ENCODE measurements at regions not wholly inside any gene's neighbourhood (a gene's known extent, or its start where the extent isn't known, plus 50 kb on each side); places are given as distances from the start of the nearest gene placed in this dataset.

- Histone ChIP-seq H3F3A (ENCODE audit: insufficient read depth, low read length) (no peaks in the 10 kb centered on the region), H4K20me1 (ENCODE audit: insufficient read depth, low read length) (no peaks in the 10 kb centered on the region), H3K9me2 (replicated peaks; ENCODE audit: insufficient read depth, low read length) (no peaks in the 10 kb centered on the region), H3K4me3 (ENCODE audit: low read length) (no peak overlapping the region), H3K4me2 (ENCODE audit: low read depth, low read length) (no peak overlapping the region), H3K4me1 (ENCODE audit: low read length) (no peaks in the 10 kb centered on the region), H3K27me3 (replicated peaks; ENCODE audit: insufficient read depth, low read length) (no peaks in the 10 kb centered on the region), H3K27ac (ENCODE audit: low read length) (no peak overlapping the region), H3K9ac (ENCODE audit: low read length) (no peak overlapping the region), H3K79me2 (ENCODE audit: low read length) (no peaks in the 10 kb centered on the region), H2AFZ (ENCODE audit: low read length) (no peak overlapping the region), H3K9me3 (replicated peaks; ENCODE audit: insufficient read depth, low read length) (no peaks in the 10 kb centered on the region), H3K36me3 (replicated peaks; ENCODE audit: insufficient read depth, low read length) (no peaks in the 10 kb centered on the region)
- no peak for DNase-seq
- TF ChIP-seq EZH2 (optimal IDR thresholded peaks at IDR 0.05; ENCODE audit: low read depth, low read length) (no peak), EZH2phosphoT487 (IDR thresholded peaks at IDR 0.05; ENCODE audit: low read length) (no peak), CTCF (IDR thresholded peaks at IDR 0.05; ENCODE audit: low read length) (no peak)
Measured at GRCh38 chr2:76194031-76194775, 483.5 kb upstream of the GCFC2 start.

- Histone ChIP-seq H3K9me2 (replicated peaks; ENCODE audit: insufficient read depth, low read length) (no peaks in the 10 kb centered on the region), H3K27ac (ENCODE audit: low read length) (no peak overlapping the region), H3K4me1 (ENCODE audit: low read length) (no peaks in the 10 kb centered on the region), H3K27me3 (replicated peaks; ENCODE audit: insufficient read depth, low read length) (no peaks in the 10 kb centered on the region), H2AFZ (ENCODE audit: low read length) (no peak overlapping the region), H3K4me3 (ENCODE audit: low read length) (no peak overlapping the region), H3K9me3 (replicated peaks; ENCODE audit: insufficient read depth, low read length) (no peaks in the 10 kb centered on the region), H3F3A (ENCODE audit: insufficient read depth, low read length) (no peaks in the 10 kb centered on the region), H4K20me1 (ENCODE audit: insufficient read depth, low read length) (no peaks in the 10 kb centered on the region), H3K4me2 (ENCODE audit: low read depth, low read length) (no peak overlapping the region), H3K79me2 (ENCODE audit: low read length) (no peaks in the 10 kb centered on the region), H3K9ac (ENCODE audit: low read length) (no peak overlapping the region), H3K36me3 (replicated peaks; ENCODE audit: insufficient read depth, low read length) (no peaks in the 10 kb centered on the region)
- TF ChIP-seq EZH2phosphoT487 (IDR thresholded peaks at IDR 0.05; ENCODE audit: low read length) (no peak), CTCF (IDR thresholded peaks at IDR 0.05; ENCODE audit: low read length) (no peak), EZH2 (optimal IDR thresholded peaks at IDR 0.05; ENCODE audit: low read depth, low read length) (no peak)
- DNase-seq, result no peak
Measured at GRCh38 chr2:76193089-76193488, 482.4 kb upstream of the GCFC2 start.

- DNase-seq, result no peak
- no peak overlapping the region for H3K4me2 ChIP-seq (ENCODE audit: low read depth, low read length)
- no peaks in the 10 kb centered on the region for H3K36me3 ChIP-seq (replicated peaks; ENCODE audit: insufficient read depth, low read length)
- no peak overlapping the region for H2AFZ ChIP-seq (ENCODE audit: low read length)
- no peak overlapping the region for H3K27ac ChIP-seq (ENCODE audit: low read length)
- no peaks in the 10 kb centered on the region for H4K20me1 ChIP-seq (ENCODE audit: insufficient read depth, low read length)
- H3K79me2 ChIP-seq (ENCODE audit: low read length), result no peaks in the 10 kb centered on the region
- H3F3A ChIP-seq (ENCODE audit: insufficient read depth, low read length), result no peaks in the 10 kb centered on the region
- no peak overlapping the region for H3K9ac ChIP-seq (ENCODE audit: low read length)
- H3K4me1 ChIP-seq (ENCODE audit: low read length), result no peaks in the 10 kb centered on the region
- TF ChIP-seq EZH2 (optimal IDR thresholded peaks at IDR 0.05; ENCODE audit: low read depth, low read length), result no peak
- no peaks in the 10 kb centered on the region for H3K9me2 ChIP-seq (replicated peaks; ENCODE audit: insufficient read depth, low read length)
- H3K9me3 ChIP-seq (replicated peaks; ENCODE audit: insufficient read depth, low read length), result no peaks in the 10 kb centered on the region
- no peak overlapping the region for H3K4me3 ChIP-seq (ENCODE audit: low read length)
- no peaks in the 10 kb centered on the region for H3K27me3 ChIP-seq (replicated peaks; ENCODE audit: insufficient read depth, low read length)
Measured at GRCh38 chr2:76188334-76189008, 477.8 kb upstream of the GCFC2 start.

GRCh38 chr2:76187415-76187814 lies 476.7 kb upstream of the GCFC2 start:
- Histone ChIP-seq H3F3A (ENCODE audit: insufficient read depth, low read length) (no peaks in the 10 kb centered on the region), H3K9me2 (replicated peaks; ENCODE audit: insufficient read depth, low read length) (no peaks in the 10 kb centered on the region), H4K20me1 (ENCODE audit: insufficient read depth, low read length) (no peaks in the 10 kb centered on the region), H3K79me2 (ENCODE audit: low read length) (no peaks in the 10 kb centered on the region), H3K4me2 (ENCODE audit: low read depth, low read length) (no peak overlapping the region), H3K9me3 (replicated peaks; ENCODE audit: insufficient read depth, low read length) (no peaks in the 10 kb centered on the region), H3K4me1 (ENCODE audit: low read length) (no peaks in the 10 kb centered on the region), H3K36me3 (replicated peaks; ENCODE audit: insufficient read depth, low read length) (no peaks in the 10 kb centered on the region), H2AFZ (ENCODE audit: low read length) (no peak overlapping the region), H3K27ac (ENCODE audit: low read length) (no peak overlapping the region), H3K9ac (ENCODE audit: low read length) (no peak overlapping the region), H3K27me3 (replicated peaks; ENCODE audit: insufficient read depth, low read length) (no peaks in the 10 kb centered on the region), H3K4me3 (ENCODE audit: low read length) (no peak overlapping the region)
- no peak for DNase-seq
- no peak for TF ChIP-seq CTCF (IDR thresholded peaks at IDR 0.05; ENCODE audit: low read length)
- TF ChIP-seq EZH2 (optimal IDR thresholded peaks at IDR 0.05; ENCODE audit: low read depth, low read length), result no peak
- no peak for TF ChIP-seq EZH2phosphoT487 (IDR thresholded peaks at IDR 0.05; ENCODE audit: low read length)
